ENCODE measurements at regions not wholly inside any gene's neighbourhood (a gene's known extent, or its start where the extent isn't known, plus 50 kb on each side); places are given as distances from the start of the nearest gene placed in this dataset.

DNA sequence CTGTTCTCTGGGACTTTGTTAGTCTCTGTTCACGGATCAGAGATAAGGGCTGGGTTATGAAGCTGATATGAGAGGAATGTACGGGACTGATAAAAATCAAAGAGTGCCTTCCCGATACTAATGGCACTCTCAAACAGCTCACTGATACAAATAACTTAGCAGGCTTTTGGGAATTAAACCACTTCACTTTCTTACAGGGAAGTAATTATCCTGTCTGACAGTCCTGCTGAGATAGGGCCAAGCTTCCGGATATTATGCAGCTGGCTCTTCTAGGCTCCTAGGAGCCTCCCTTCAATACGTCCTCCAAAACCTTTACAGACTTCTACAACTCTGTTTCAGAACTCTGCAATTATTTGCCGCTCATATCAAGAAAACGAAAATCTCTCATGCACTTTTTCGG is 418.0 kb downstream of the NLGN4X start:
- TF ChIP-seq, protein P1, sequence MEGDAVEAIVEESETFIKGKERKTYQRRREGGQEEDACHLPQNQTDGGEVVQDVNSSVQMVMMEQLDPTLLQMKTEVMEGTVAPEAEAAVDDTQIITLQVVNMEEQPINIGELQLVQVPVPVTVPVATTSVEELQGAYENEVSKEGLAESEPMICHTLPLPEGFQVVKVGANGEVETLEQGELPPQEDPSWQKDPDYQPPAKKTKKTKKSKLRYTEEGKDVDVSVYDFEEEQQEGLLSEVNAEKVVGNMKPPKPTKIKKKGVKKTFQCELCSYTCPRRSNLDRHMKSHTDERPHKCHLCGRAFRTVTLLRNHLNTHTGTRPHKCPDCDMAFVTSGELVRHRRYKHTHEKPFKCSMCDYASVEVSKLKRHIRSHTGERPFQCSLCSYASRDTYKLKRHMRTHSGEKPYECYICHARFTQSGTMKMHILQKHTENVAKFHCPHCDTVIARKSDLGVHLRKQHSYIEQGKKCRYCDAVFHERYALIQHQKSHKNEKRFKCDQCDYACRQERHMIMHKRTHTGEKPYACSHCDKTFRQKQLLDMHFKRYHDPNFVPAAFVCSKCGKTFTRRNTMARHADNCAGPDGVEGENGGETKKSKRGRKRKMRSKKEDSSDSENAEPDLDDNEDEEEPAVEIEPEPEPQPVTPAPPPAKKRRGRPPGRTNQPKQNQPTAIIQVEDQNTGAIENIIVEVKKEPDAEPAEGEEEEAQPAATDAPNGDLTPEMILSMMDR (optimal IDR thresholded peaks at IDR 0.05 in 1 of 3, IDR thresholded peaks at IDR 0.05 in 1 of 3, conservative IDR thresholded peaks at IDR 0.05 in 1 of 3; ENCODE audit: extremely low read depth in 1 of 3, insufficient read depth in 2 of 3, low read length in 3 of 3): no peak
- TF ChIP-seq EZH2 (IDR thresholded peaks at IDR 0.05; ENCODE audit: low read length): no peak
